Islet of Langerhans (tissue), 1 donor: ENCODE measurements at regions not wholly inside any gene's neighbourhood (a gene's known extent, or its start where the extent isn't known, plus 50 kb on each side); places are given as distances from the start of the nearest gene placed in this dataset.

Experiments
- FAIRE-seq: peaks from one replicate; lab custom pipeline; 2011; peaks lifted over from hg19 to GRCh38; lab: Jason Lieb, UNC

GRCh38 chr3:194218646-194219453 lies 82.9 kb downstream of the HES1 start:
- no peak for FAIRE-seq

- no peak for FAIRE-seq
Observed at GRCh38 chr3:194219826-194220410, 84.0 kb downstream of the HES1 start.

GRCh38 chr3:194220901-194221326 lies 85.0 kb downstream of the HES1 start:
- FAIRE-seq, result no peak

DNA sequence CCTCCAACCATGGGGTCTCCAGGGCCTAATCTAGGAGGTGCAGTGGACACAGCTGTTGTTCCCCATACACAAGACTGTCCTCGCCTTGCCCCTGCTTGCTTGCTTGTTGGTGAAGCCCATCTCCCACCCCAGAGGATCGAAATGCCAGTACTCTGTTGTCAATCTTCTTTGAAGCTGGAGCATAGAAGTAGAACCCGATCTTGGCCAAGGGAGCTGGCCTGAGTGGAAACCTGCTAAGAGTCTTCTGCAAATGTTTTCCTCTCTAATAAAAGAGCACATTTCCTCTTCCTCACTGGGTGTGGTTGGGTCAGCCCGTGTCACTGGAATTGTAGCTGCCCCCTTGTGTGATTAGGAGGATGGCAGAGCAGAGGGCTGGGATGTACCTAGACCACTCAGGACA lies 85.4 kb downstream of the HES1 start:
- no peak for FAIRE-seq

- no peak for FAIRE-seq
Observed at GRCh38 chr3:194223951-194224350, 88.0 kb downstream of the HES1 start.

DNA sequence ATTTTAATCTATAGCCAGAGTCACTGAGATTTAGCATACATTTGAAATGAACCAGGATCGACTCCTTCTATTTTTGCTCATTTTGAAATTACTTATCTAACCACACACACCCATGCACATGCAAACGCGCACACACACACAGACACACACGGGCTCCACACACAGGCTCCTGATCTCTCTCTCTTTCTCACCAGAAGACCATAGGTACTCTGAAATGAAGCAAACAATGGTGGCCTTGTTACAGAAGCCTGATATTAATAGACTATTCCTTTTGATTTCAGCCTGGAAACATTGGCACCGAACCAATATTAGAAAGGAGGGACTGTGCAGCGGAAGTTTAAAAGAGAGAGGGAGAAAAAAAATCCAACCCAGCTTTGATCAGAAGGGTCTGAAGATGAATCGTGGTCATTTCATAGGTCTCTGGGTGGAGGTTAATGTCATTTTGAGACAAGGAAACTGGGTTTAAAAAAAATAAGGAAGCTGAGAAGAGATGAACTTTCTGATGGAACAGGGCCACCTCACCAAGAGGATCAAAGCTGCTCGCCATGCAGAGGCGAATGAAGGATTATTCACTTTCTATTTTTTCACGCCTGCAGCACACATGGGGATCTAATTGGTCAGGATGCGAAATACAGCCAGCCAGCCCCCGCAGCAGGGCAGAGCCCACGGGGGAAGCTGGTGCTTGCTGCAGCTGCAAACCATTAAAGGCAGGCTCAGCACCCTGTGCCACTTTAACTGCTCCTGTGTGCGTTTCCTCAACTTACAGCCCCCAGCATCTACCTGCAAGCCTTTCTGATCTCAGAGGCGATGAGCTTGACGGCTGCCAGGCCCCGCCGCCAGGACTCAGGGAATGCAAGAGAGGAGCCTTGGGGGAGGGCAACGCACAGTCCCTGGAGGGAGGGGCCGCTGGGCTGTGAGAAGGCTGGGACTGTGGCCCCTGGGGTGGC lies 88.8 kb downstream of the HES1 start:
- FAIRE-seq, result no peak

DNA sequence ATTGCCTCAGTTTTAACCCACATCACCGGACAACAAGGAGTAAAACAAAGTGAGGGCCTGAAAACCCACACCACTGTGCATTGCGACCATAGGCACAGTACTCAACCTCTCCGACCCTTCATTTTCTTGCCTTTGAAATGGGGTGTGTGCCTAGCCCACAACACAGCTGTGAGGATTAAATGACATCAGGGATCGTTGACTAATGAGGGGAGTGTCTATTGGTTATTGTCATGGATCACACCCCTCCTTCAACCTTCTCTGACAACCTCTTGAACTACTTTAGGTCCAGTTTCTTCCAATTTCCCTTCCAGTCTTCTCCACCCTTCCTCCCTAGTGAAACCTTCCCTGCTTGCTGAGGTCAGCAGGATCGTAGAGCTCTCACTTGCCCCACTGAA lies 89.5 kb downstream of the HES1 start:
- no peak for FAIRE-seq

DNA sequence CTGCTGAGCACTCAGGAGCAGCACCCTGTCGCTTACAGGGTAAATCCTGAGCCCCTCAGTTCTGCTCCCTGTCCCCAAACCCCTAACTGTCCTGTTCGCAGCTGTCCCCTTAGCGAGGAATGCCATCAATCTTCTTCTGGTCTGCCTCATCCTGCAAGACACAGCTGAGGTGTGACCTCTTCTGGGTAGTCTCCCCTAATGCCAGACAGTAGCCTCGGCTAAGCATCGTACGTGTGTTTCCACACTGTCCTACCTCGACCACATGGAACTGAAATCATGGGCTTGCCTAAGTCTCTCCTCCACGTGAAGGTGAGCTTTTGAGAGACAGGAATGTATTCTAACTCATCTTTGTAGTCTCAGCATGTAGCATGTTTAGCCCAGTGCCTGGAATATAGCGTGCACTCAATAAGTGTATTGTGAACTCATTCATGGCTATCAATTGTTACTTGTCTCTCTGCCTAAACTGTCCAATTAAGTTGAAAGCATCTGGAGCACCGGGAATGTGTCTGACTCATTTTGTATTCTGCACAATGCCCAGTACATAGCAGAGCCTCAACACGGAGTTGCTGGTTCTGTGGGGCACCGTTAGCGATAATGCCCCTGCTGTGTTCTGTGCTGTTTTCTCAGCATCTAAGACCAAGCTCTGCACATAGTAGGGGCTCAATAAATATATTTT lies 90.2 kb downstream of the HES1 start:
- no peak for FAIRE-seq

DNA sequence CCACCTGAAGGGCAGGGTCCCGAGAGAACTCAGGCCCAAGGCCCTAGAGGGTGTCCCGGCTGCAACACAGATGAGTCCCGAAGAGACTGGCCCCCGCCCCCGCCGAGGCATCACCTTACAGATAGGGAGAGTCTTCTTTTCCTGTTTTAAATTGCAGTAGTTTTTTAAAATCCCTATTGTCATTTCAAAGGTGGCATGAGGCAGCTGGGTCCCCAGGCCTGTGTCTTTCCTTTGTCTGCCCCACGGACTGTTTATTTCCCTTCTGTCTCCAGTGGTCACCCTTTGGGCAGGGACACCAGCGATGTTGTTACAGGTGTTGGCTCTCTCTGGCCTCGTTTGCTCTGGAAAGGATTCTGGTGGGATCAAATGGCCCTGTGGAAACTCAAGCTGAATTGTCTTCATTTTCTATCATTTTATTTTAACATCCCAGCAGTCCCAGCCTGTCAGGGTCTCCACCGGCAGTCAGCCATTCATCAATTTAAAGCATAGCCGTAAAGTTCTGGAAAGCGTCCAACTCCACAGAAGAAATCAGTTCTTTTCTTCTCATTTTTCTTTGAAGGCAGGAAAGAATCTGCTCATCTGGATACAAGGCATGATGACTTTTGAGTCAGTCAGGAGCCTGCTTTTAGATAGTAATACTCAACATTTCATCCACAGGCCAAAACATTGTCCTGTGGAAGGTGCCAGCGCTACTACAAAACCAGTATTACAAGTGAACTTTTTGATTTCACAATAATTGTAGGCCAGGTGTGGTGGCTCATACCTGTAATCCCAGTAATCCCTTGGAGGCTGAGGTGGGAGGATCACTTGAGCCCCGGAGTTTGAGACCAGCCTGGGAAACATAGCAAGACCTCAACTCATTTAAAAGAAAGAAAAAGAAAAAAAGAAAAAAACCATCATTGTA lies 96.2 kb downstream of the HES1 start:
- FAIRE-seq, result no peak

GRCh38 chr3:194233150-194233549 lies 97.2 kb downstream of the HES1 start:
- FAIRE-seq, result no peak

- no peak for FAIRE-seq
Observed at GRCh38 chr3:194235160-194235559, 99.2 kb downstream of the HES1 start.

DNA sequence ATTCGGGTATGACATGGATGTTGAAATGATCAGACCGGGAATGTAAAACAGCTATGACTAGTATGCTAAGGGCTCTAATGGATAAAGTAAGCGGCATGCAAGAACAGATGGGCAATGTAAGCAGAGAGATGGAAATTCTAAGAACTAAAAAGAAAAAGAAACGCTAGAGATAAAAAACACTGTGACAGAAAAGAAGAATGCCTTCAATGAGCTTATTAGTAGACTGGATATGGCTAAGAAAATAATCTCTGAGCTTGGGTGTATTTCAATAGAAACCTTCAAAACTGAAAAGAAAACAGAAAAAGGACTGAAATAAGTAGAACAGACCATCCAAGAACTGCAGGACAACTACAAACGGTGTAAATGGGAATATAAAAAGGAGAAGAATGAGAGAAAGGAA lies 101.2 kb downstream of the HES1 start:
- no peak for FAIRE-seq

GRCh38 chr3:194240766-194241165 lies 104.8 kb downstream of the HES1 start:
- no peak for FAIRE-seq

GRCh38 chr3:194243172-194243837 lies 107.4 kb downstream of the HES1 start:
- FAIRE-seq, result no peak

DNA sequence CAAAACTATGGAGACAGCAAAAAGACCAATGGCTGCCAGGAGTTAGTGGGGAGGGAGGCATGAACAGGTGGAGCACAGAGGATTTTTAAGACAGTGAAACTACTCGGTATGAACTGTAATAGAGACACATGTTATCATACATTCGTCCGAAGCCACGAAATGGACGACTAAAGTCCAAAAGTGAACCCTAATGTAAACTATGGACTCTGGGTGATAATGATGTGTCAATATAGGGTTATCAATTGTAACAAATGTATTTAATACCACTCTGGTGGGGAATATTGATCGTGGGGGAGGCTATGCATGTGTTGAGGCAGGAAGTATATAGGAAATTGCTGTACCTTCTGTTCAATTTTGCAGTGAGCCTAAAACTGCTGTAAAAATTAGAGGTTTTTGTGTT lies 107.0 kb downstream of the CPN2 start:
- no peak for FAIRE-seq

GRCh38 chr3:194245474-194245873 lies 105.7 kb downstream of the CPN2 start:
- FAIRE-seq, result no peak

DNA sequence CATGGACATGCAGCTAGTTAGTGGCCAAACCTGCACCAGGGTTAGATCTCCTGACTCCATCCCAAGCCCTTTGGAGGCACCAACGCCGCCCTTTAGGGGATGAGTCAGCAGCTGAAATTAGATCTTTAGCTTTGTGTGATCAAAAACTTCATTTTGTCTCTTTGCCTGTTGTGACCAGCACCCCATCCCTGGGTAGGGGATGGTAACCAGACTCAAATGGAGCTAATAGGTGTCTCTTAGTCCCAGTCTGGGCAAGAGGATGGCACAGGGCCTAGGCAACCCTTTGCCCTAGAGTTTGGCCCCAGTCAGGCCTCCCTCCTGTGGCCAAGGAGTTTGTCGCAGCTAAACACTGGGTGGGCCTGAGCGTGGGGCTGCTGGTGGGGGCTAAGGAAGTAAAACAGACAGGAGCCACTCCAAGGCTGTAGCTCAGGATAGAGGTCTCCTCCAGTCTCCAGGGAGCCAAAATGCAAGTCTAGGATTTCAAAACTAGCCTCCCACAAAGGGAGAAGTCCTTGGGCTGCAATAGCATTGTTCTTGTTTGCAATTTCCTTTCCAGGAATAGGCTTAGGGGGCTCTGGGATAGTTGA lies 105.1 kb downstream of the CPN2 start:
- FAIRE-seq, result no peak

DNA sequence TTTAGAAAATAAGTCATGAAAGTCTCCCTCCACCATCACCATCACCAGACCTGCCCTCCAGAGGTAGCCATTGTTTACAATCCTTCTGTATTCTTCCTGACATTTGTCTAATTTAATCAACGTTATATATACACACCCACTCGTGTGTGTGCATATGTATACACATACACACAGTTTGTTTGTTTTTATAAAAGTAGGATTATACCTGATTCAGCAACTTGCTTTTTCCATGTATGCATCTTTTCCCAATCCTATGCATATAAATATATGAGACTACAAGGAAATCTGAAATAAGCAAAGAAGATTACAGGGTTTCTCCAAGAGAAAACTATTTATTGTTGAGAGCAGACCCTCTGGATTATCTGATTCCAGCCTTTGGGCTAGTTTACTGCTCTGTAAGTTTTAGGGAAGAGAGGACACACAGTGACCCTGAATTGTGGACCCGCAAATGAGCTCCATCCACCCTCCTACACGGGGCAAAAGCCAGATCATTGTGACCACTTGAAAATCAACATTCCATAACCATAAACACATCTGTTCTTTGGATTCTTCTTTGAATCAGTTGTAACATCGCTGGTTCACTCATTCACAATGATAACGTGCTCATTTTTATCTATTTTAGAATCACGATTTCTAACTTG lies 104.3 kb downstream of the CPN2 start:
- FAIRE-seq, result no peak

- no peak for FAIRE-seq
Observed at GRCh38 chr3:194247350-194247740, 103.8 kb downstream of the CPN2 start.
